Endothelial cell (in vitro differentiated cells): ENCODE measurements at regions not wholly inside any gene's neighbourhood (a gene's known extent, or its start where the extent isn't known, plus 50 kb on each side); places are given as distances from the start of the nearest gene placed in this dataset.

ENCODE experiments used
- DNase-seq: peaks from one replicate; pipeline ENCODE4 v3.0.0; 2021; ENCODE audit warnings: low spot score
- H3K27ac Mint-ChIP-seq: one replicate; pipeline ENCODE4 v1.8.0; 2021; ENCODE audit warnings: mixed read lengths, inconsistent platforms; ENCODE audit not compliant: unreplicated experiment
- H3K27me3 Mint-ChIP-seq: one replicate; pipeline ENCODE4 v1.8.0; 2021; ENCODE audit warnings: mild to moderate bottlenecking, moderate library complexity, mixed read lengths, inconsistent platforms; ENCODE audit not compliant: unreplicated experiment
- H3K36me3 Mint-ChIP-seq: one replicate; pipeline ENCODE4 v1.8.0; 2021; ENCODE audit warnings: mild to moderate bottlenecking, low read depth, mixed read lengths, inconsistent platforms; ENCODE audit not compliant: unreplicated experiment
- H3K4me1 Mint-ChIP-seq: one replicate; pipeline ENCODE4 v1.8.0; 2021; ENCODE audit warnings: mild to moderate bottlenecking, mixed read lengths, inconsistent platforms; ENCODE audit not compliant: unreplicated experiment
- H3K4me3 Mint-ChIP-seq: one replicate; pipeline ENCODE4 v1.8.0; 2021; ENCODE audit warnings: mild to moderate bottlenecking, mixed read lengths, inconsistent platforms; ENCODE audit not compliant: unreplicated experiment
- H3K9me3 Mint-ChIP-seq: one replicate; pipeline ENCODE4 v1.8.0; 2021; ENCODE audit warnings: mixed read lengths, inconsistent platforms; ENCODE audit not compliant: unreplicated experiment
- CTCF ChIP-seq: fragments of 200-600 bp; sonication (generic); IDR thresholded peaks from one replicate; pipeline ENCODE4 v1.5.0; 2021; ENCODE audit warnings: antibody characterized with exemption; ENCODE audit not compliant: unreplicated experiment

GRCh38 chrY:12465706-12466105 is 235.3 kb upstream of the USP9Y start:
- peaks cover 2% of the 10 kb centered on the region for H3K27me3 Mint-ChIP-seq
- H3K27ac Mint-ChIP-seq, result no peak overlapping the region
- no peaks in the 10 kb centered on the region for H3K9me3 Mint-ChIP-seq
- H3K4me1 Mint-ChIP-seq, result no peaks in the 10 kb centered on the region
- DNase-seq, result no peak
- no peak for TF ChIP-seq CTCF
- H3K36me3 Mint-ChIP-seq, result no peaks in the 10 kb centered on the region
- H3K4me3 Mint-ChIP-seq, result no peak overlapping the region

GRCh38 chrY:12469081-12469480 is 231.9 kb upstream of the USP9Y start:
- no peaks in the 10 kb centered on the region for H3K27me3 Mint-ChIP-seq
- H3K4me1 Mint-ChIP-seq, result no peaks in the 10 kb centered on the region
- H3K9me3 Mint-ChIP-seq, result no peaks in the 10 kb centered on the region
- H3K36me3 Mint-ChIP-seq, result no peaks in the 10 kb centered on the region
- H3K27ac Mint-ChIP-seq, result no peak overlapping the region
- DNase-seq, result no peak
- no peak overlapping the region for H3K4me3 Mint-ChIP-seq
- TF ChIP-seq CTCF, result no peak

- no peaks in the 10 kb centered on the region for H3K4me1 Mint-ChIP-seq
- no peak for TF ChIP-seq CTCF
- no peaks in the 10 kb centered on the region for H3K27me3 Mint-ChIP-seq
Observed at GRCh38 chrY:12474472-12474871, 226.6 kb upstream of the USP9Y start.

GRCh38 chrY:12479382-12479781 is 221.6 kb upstream of the USP9Y start:
- H3K4me3 Mint-ChIP-seq, result no peak overlapping the region
- peaks cover 4% of the 10 kb centered on the region for H3K9me3 Mint-ChIP-seq
- no peaks in the 10 kb centered on the region for H3K36me3 Mint-ChIP-seq
- H3K27ac Mint-ChIP-seq, result no peak overlapping the region
- no peaks in the 10 kb centered on the region for H3K27me3 Mint-ChIP-seq
- H3K4me1 Mint-ChIP-seq, result no peaks in the 10 kb centered on the region
- TF ChIP-seq CTCF, result no peak
- DNase-seq, result peak; percentile 3

More at GRCh38 chrY:12474472-12474871, 226.6 kb upstream of the USP9Y start:
- H3K4me3 Mint-ChIP-seq, result no peak overlapping the region
- peaks cover 4% of the 10 kb centered on the region for H3K9me3 Mint-ChIP-seq
- H3K36me3 Mint-ChIP-seq, result no peaks in the 10 kb centered on the region
- H3K27ac Mint-ChIP-seq, result no peak overlapping the region
- DNase-seq, result no peak

- Mint-ChIP-seq H3K4me3 (no peak overlapping the region), H3K9me3 (no peaks in the 10 kb centered on the region), H3K4me1 (no peaks in the 10 kb centered on the region), H3K27ac (no peak overlapping the region), H3K27me3 (no peaks in the 10 kb centered on the region), H3K36me3 (no peaks in the 10 kb centered on the region)
- TF ChIP-seq CTCF, result no peak
- no peak for DNase-seq
Observed at GRCh38 chrY:12483394-12483793, 217.6 kb upstream of the USP9Y start.
